Neural cell (in vitro differentiated cells): ENCODE measurements at regions not wholly inside any gene's neighbourhood (a gene's known extent, or its start where the extent isn't known, plus 50 kb on each side); places are given as distances from the start of the nearest gene placed in this dataset.

ENCODE experiments used
- EZH2 ChIP-seq: fragments of 200-600, 300-800 bp; shearing (Covaris generic), sonication (generic); IDR thresholded peaks from 2 replicates; pipeline ENCODE4 v1.6.1; 2014; ENCODE audit warnings: antibody characterized with exemption, low read length, borderline replicate concordance, mild to moderate bottlenecking; ENCODE audit not compliant: insufficient read depth, poor library complexity, severe bottlenecking
- POLR2AphosphoS5 ChIP-seq: IDR thresholded peaks from 2 replicates; pipeline ENCODE4 v1.6.1; 2012
- RAD21 ChIP-seq: fragments of 450-650 bp; conservative IDR thresholded peaks from 2 replicates; pipeline ENCODE4 v1.6.1; 2014; ENCODE audit warnings: antibody characterized with exemption, mild to moderate bottlenecking, moderate library complexity
- SMC3 ChIP-seq: fragments of 450-650 bp; conservative IDR thresholded peaks from 2 replicates; pipeline ENCODE4 v1.6.1; 2014; ENCODE audit warnings: antibody characterized with exemption, mild to moderate bottlenecking, moderate library complexity; ENCODE audit not compliant: poor library complexity
- TAF1 ChIP-seq: IDR thresholded peaks from 2 replicates; pipeline ENCODE4 v1.6.1; 2012; ENCODE audit warnings: low read depth
- TF ChIP-seq, protein P1 (sequence below): fragments of 450-650 bp; IDR thresholded peaks from 2 replicates; pipeline ENCODE4 v1.5.1; 2014; ENCODE audit warnings: antibody characterized with exemption, mild to moderate bottlenecking, moderate library complexity; ENCODE audit not compliant: poor library complexity, severe bottlenecking
- TF ChIP-seq, protein P2 (sequence below): IDR thresholded peaks from 2 replicates; pipeline ENCODE4 v1.6.1; 2012; ENCODE audit warnings: borderline replicate concordance

DNA sequence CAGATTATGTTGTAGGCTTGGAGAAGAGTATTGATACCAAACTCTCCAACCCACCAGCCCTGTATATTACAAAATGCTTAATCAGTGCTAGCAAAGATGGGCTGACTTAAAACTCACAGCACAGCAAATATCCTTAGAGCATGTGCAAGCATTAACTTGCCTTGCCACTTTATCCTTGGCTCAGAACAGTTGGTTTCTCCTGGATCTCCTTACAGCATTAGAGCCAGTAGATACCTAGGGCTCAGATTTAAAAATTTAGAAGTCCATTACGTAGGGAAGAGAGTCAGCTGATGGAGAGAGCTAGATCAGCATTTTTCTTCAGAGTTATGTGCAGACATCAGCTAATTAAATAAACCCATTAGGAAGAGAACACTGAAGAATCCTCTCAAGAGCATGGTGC lies 198.5 kb upstream of the ZBED5 start:
- no peak for TF ChIP-seq POLR2AphosphoS5
- TF ChIP-seq, protein P1, sequence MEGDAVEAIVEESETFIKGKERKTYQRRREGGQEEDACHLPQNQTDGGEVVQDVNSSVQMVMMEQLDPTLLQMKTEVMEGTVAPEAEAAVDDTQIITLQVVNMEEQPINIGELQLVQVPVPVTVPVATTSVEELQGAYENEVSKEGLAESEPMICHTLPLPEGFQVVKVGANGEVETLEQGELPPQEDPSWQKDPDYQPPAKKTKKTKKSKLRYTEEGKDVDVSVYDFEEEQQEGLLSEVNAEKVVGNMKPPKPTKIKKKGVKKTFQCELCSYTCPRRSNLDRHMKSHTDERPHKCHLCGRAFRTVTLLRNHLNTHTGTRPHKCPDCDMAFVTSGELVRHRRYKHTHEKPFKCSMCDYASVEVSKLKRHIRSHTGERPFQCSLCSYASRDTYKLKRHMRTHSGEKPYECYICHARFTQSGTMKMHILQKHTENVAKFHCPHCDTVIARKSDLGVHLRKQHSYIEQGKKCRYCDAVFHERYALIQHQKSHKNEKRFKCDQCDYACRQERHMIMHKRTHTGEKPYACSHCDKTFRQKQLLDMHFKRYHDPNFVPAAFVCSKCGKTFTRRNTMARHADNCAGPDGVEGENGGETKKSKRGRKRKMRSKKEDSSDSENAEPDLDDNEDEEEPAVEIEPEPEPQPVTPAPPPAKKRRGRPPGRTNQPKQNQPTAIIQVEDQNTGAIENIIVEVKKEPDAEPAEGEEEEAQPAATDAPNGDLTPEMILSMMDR: no peak
- TF ChIP-seq SMC3: no peak
- TF ChIP-seq, protein P2, sequence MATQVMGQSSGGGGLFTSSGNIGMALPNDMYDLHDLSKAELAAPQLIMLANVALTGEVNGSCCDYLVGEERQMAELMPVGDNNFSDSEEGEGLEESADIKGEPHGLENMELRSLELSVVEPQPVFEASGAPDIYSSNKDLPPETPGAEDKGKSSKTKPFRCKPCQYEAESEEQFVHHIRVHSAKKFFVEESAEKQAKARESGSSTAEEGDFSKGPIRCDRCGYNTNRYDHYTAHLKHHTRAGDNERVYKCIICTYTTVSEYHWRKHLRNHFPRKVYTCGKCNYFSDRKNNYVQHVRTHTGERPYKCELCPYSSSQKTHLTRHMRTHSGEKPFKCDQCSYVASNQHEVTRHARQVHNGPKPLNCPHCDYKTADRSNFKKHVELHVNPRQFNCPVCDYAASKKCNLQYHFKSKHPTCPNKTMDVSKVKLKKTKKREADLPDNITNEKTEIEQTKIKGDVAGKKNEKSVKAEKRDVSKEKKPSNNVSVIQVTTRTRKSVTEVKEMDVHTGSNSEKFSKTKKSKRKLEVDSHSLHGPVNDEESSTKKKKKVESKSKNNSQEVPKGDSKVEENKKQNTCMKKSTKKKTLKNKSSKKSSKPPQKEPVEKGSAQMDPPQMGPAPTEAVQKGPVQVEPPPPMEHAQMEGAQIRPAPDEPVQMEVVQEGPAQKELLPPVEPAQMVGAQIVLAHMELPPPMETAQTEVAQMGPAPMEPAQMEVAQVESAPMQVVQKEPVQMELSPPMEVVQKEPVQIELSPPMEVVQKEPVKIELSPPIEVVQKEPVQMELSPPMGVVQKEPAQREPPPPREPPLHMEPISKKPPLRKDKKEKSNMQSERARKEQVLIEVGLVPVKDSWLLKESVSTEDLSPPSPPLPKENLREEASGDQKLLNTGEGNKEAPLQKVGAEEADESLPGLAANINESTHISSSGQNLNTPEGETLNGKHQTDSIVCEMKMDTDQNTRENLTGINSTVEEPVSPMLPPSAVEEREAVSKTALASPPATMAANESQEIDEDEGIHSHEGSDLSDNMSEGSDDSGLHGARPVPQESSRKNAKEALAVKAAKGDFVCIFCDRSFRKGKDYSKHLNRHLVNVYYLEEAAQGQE: no peak
- TF ChIP-seq TAF1: no peak
- TF ChIP-seq RAD21: no peak
- TF ChIP-seq EZH2: no peak
